MM.1S (cell line): ENCODE measurements at regions not wholly inside any gene's neighbourhood (a gene's known extent, or its start where the extent isn't known, plus 50 kb on each side); places are given as distances from the start of the nearest gene placed in this dataset.

ENCODE experiments used
- CTCF ChIP-seq: fragments of 300-600 bp; sonication (generic); IDR thresholded peaks from 2 replicates; pipeline ENCODE4 v1.5.1; 2016; ENCODE audit warnings: antibody characterized with exemption, low read length, mixed read lengths
- EZH2 ChIP-seq: fragments of 300-600 bp; sonication (generic); optimal IDR thresholded peaks from 2 replicates; pipeline ENCODE3; 2017; ENCODE audit warnings: low read depth, mild to moderate bottlenecking, antibody characterized with exemption, low read length, mixed read lengths
- EZH2phosphoT487 ChIP-seq: fragments of 300-600 bp; sonication (generic); IDR thresholded peaks from 2 replicates; pipeline ENCODE4 v1.6.1; 2018; ENCODE audit warnings: antibody characterized with exemption, low read length

GRCh38 chr17:79138826-79139225 lies 64.2 kb downstream of the ENGASE start:
- TF ChIP-seq EZH2 (no peak), CTCF (no peak), EZH2phosphoT487 (no peak)
